GM21360 (cell line): ENCODE measurements at regions not wholly inside any gene's neighbourhood (a gene's known extent, or its start where the extent isn't known, plus 50 kb on each side); places are given as distances from the start of the nearest gene placed in this dataset.

Experiments
- ATAC-seq: cut with Tn5 transposase; IDR thresholded peaks from one replicate; pipeline ENCODE4 v1.9.1; 2021; ENCODE audit warnings: mild to moderate bottlenecking, moderate library complexity; ENCODE audit not compliant: unreplicated experiment

DNA sequence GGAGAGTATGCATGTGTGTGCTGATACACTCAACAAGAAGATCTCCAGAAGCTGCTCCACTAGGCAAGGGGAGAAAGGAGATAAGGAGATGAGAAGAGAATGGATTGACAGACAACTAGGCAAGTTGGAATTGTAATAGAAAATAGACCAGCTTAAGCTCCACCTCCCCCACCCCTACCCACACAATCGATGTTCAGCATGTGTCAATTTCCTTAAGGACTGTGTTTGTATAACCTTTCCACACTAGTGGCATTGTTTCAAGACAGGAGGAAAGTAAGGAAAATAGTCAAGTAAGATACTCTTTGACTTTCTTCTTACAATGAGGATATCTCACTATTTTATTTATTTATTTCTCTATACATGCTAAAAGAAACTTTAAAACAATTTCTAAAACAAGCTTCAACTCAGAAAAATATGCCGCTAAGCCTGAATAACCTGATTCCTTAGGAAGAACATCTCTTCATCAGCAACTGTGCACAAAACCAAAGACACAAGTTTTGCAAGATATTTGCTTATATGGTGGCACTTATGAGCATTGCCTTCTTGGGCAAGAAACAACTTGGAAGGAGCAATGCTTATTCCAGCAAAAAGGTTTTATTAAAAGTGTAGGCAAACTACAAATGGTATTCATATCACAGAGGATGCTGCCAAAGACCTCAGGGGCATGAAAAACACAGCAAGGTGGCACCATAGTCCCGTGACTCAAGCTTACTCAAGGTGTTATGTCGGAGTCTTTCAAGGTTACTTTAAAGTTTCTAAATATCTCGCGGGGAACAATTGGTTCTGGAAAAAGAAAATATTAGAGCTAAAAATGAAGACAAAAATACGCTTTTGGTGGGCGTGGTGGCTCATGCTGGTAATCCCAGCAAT, 249.1 kb downstream of the COL12A1 start:
- ATAC-seq: no peak

DNA sequence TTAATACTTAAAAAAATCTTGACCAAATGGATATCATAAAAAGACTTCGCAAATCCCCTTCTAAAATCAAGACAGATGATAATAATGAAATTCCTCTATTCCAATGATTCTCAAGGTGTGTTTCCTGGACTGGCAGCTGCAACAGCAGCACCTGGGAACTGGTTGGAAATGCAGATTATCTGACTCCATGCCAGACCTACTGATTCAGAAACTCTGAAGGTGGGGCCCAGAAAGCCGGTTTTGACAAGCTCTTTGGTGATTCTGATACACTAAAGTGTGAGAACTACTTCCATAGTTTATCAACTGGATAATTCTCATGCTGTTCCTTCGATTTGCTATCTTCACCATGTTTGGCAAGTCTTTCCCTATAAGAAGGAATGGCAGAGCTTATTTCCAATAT, 252.1 kb downstream of the COL12A1 start:
- no peak for ATAC-seq

DNA sequence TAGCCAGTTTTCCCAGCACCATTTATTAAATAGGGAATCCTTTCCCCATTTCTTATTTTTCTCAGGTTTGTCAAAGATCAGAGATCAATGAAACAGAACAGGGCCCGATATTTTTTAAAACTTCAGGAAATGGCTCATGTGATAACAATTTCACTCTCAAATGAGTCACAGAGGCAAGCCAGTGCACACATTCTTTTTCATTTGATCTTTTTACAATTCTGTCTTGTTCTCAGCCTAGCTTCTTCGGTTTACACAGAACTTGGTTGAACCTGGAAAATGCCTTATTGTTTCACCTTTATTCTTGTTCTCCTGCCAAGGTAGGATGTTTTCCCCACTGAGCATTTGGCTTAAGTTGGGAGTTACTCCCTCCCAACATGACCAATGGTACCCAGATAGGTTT, 258.9 kb downstream of the COL12A1 start:
- ATAC-seq: no peak

- ATAC-seq: no peak
These were observed 263.7 kb downstream of the COL12A1 start for GRCh38 chr6:74942130-74942529.

GRCh38 chr6:74941424-74941823, 264.4 kb downstream of the COL12A1 start:
- ATAC-seq: no peak

DNA sequence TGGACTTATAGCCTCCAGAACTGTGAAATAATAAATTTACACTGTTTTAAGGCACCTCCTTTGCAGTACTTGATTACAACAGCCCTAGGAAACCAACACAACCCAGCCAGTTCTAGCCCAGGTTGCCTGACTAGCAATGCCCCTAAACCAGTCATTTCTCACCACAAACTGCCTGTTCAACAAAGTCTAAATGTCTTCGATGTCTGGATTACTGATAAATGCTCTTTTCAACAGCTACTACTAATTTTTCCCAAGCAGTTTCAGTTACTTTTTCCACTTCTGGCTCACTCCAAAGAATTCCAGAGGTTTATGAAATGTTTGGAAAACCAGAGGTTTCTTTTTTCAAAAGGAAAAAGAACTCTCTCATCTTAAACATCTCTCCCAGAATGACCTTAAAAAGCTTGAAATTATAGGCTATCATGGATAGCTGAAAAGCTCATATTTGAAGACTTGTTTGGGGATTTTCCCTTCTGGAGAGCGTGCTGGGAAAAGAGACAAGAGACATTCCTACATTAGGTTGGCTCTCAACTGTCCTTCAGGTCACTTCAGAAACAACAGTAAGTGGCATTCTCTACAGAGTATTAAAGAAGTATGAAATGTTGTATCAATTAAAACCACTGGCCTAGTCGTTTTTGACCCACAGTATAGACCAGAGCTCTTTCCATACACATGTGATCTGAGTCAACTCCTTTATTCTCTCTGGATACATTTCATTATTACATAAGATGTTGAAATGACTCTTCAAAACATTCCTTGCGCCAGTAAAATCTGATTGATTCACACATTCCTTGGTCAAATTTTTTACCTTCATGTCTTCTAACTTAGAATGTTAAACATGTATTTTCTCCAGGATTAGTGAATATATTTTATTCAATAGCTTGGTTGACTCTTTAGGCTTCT, 265.9 kb downstream of the COL12A1 start:
- no peak for ATAC-seq

DNA sequence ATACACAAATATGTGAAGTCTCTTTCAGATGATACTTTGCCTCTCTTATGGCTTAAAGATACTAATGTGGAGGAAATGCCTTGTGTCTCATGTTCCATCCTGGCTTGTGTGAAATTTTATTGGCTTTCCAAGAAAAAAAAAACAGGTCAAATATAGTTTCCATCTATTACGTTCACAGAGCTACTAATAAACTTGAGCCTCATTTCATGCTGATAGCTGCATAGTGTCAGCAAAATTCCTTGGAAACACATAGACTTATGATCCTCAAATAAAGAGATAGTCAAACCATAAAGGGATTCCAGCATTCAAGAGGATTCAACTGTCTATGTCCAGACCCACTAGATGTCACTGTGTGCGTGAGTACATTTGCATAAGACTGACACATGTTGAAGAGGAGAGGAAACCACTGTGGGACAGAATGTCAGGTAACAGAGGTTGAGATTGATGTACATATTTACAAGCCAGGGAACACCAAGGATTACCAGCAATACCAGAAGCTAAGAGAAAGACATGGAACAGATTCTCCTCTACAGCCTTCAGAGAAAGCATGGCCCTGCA, 266.6 kb downstream of the COL12A1 start:
- no peak for ATAC-seq

DNA sequence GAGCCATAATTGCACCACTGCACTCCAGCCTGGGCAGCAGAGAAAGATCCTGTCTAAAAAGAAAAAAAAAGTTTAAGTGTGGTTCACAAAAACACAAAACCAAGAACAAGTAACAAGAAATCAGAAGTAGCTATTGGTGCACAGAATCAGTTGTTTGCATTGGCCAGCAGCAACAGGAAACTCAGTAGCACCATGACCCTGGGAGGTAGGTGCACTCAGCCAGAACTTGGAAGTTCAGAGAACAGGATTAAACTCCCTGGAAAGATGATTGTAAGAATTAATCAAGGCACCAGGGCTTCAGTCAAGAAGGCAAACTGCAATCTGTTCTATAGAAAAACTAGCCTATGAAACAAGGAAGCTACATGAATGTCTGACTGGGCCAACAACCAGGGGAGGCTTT, 267.9 kb downstream of the COL12A1 start:
- ATAC-seq: no peak

DNA sequence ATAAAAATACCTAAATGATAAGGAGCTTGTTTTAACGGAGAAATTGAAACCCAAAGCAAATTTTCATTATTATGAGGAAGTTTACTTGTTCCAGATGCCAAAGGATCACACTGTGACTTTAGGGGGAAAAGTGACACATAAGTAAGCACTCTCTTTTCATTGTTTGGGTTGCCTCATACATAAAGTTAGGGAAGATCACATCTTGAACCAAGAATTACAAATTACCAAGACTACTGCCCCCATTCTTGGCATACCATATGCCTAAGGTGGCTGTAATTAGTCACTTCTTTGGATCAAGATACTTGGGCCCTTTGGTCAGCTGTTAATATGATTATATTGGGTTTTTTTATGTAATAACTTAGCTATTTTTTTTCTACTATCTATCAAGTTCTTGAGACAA, 269.0 kb downstream of the COL12A1 start:
- no peak for ATAC-seq

- ATAC-seq: no peak
These were observed 273.5 kb downstream of the COL12A1 start for GRCh38 chr6:74932232-74932888.

DNA sequence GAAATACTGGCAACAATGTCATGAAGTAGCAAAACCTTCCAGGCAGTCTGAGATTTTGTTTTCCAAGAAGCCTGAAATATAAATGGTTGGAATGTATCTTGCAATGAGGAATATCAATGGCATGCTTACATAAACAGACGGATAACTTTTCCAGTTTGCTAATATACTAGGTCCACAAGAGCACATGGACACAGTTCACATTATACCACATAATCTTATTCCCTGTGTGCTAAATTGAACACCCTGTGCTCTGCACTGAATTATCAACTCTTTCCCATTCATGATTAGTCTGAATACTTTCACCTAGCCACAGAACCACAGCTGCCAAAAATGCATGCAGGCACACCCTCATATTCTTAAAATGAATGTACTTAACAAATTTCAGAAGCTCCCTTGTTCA, 274.3 kb downstream of the COL12A1 start:
- no peak for ATAC-seq

GRCh38 chr6:74928203-74928602, 277.6 kb downstream of the COL12A1 start:
- ATAC-seq: no peak

GRCh38 chr6:74927299-74927698, 278.6 kb downstream of the COL12A1 start:
- no peak for ATAC-seq

GRCh38 chr6:74925683-74926082, 280.2 kb downstream of the COL12A1 start:
- peak; percentile 72 for ATAC-seq

DNA sequence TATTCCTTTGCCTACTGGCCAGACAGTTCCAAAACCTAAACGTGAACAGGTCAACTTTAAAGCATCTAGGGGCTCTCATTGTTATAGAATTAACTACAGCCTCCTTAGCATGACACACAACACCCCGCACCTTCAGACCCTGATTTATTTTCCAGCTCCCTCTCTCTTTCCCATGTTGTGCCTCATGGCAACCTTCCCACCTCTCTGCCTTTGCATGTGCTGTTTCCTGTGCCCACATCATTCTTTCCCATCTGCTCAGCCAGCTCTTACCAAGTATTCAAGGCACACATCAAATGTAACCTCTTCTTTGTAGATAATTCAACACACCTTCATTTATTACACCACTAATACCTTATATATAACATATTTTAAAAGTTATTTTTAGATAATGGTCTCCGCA, 291.0 kb downstream of the COL12A1 start:
- ATAC-seq: no peak

DNA sequence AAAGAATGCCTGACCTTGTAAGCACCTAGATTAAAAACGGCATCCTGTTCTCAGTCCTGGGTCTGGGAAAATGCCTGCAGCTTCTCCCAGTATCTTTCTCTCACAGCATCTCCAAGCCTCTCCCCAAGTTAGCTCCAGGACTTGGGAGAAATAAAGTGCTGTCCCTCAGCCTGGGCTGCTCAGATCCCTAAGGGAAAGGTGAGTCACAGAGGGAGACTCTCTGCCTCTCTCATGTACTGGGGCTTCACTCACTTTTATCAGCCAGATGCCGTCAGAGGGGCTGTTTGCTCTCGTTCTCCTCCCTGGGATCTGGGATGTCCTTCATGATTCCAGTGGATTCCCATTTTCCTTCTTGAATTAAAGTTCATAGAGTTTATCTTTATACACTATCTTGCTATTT, 293.6 kb downstream of the COL12A1 start:
- ATAC-seq: no peak

- no peak for ATAC-seq
These were observed 303.0 kb downstream of the COL12A1 start for GRCh38 chr6:74902846-74903245.

- no peak for ATAC-seq
These were observed 303.8 kb downstream of the COL12A1 start for GRCh38 chr6:74902089-74902488.

DNA sequence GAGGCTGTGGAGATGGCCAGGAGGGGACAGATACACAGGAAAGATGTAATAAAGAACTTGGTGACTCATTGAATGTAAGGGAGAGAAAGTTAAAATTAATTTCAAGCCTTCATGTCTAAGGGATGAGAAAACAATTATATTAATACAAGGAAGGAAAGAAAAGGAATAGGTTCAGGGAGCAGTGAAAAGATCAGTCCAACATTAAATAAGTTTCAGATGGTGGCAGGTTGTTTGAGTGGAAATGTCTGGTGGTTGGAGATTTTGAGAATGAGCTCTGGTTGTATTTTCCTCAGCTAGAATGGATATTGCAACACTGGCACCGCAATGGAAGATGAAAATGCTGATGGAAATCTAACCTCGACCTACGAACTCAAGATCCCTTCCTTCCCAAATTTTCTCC, 304.3 kb downstream of the COL12A1 start:
- no peak for ATAC-seq

- no peak for ATAC-seq
These were observed 306.4 kb downstream of the COL12A1 start for GRCh38 chr6:74899416-74899815.

- no peak for ATAC-seq
These were observed 313.8 kb downstream of the COL12A1 start for GRCh38 chr6:74892091-74892490.
